Bronchial epithelial cell (primary cell): ENCODE measurements at regions not wholly inside any gene's neighbourhood (a gene's known extent, or its start where the extent isn't known, plus 50 kb on each side); places are given as distances from the start of the nearest gene placed in this dataset.

Source experiments
- DNase-seq: peaks from one replicate; pipeline ENCODE4 v3.0.0-alpha.2; 2010; ENCODE audit warnings: low read depth
- FAIRE-seq: peaks from 2 replicates; lab custom pipeline; 2011; peaks lifted over from hg19 to GRCh38; lab: Jason Lieb, UNC
- H3K27me3 ChIP-seq: 2 replicates; pipeline ENCODE4 v1.5.1; 2011; ENCODE audit warnings: low read length; ENCODE audit not compliant: control insufficient read depth, insufficient read depth
- H3K36me3 ChIP-seq: 2 replicates; pipeline ENCODE4 v1.5.1; 2011; ENCODE audit warnings: low read length; ENCODE audit not compliant: control insufficient read depth, insufficient read depth
- H3K4me3 ChIP-seq: 2 replicates; pipeline ENCODE4 v1.5.1; 2011; ENCODE audit warnings: mild to moderate bottlenecking, low read depth, low read length, control low read depth
- CTCF ChIP-seq: IDR thresholded peaks from 2 replicates; pipeline ENCODE4 v1.5.1; 2011; ENCODE audit warnings: mild to moderate bottlenecking, moderate library complexity, low read length, control low read depth, inconsistent platforms; ENCODE audit not compliant: insufficient read depth, severe bottlenecking

DNA sequence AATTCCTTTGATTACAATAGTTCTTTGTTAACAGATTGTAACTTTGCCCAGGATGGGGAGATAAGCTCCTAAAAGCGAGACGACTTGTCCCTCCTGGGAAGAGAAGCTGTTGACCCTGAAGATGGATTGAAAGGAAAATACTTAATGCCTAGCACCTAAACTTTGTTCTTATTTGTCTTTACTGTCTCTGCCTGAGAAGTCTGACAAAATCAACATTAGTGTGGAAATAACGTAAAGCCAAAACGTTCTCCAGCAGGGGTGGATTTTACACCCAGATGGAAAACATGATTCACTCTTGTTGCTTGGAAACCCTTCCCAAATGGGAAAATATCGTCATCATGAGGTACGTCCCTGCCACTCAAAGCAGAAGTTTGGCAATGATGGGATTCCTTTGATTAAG is 450.1 kb downstream of the SLC4A3 start:
- Histone ChIP-seq H3K27me3 (peaks cover 6% of the 10 kb centered on the region), H3K4me3 (no peak overlapping the region), H3K36me3 (no peaks in the 10 kb centered on the region)
- TF ChIP-seq CTCF = no peak
- DNase-seq = peak; percentile 56
- no peak for FAIRE-seq

DNA sequence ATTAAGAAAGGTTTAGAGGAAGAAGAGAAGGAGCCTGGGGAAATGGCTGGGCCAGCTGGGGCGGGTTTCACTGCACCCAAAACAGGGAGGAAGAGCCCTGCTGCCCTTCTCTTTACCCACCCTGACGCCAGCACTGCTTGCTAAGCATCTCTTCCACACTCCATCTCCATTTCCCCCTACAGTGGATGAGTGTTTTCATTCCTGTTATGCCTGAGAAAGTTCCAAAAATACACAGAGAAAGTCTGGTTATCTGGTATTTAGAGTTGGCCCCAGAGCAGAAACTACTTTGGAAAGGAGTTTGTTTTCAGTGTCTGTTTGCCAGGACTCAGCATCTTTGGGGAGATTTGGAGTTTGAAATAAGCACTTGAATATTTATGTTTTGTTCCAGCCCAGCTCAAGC is 451.0 kb downstream of the SLC4A3 start:
- no peak overlapping the region for H3K4me3 ChIP-seq
- DNase-seq (no peak), FAIRE-seq (no peak)
- H3K36me3 ChIP-seq = no peaks in the 10 kb centered on the region
- peaks cover 6% of the 10 kb centered on the region for H3K27me3 ChIP-seq
- TF ChIP-seq CTCF = no peak

DNA sequence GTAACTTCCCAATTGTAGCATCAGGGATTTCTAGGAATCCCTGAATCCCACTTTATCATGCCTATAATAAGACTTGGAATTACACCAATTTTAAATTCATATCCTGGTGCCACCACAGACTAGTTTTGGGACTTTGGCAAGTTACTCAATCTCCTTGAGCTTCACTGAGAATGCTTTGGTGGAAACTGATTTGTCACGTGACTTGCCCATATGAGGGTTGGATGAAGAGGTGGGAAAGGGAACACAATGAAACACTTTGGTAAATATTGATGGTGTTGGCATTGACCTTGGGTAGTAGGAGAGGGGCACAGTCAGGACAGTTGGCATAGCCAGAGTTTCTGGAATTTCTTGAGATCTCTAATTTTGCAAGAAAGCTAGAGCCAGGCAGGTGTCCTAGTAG is 452.2 kb downstream of the SLC4A3 start:
- Histone ChIP-seq H3K27me3 (peaks cover 8% of the 10 kb centered on the region), H3K4me3 (no peak overlapping the region), H3K36me3 (no peaks in the 10 kb centered on the region)
- FAIRE-seq (no peak), DNase-seq (no peak)
- TF ChIP-seq CTCF = no peak

- H3K27me3 ChIP-seq = peaks cover 8% of the 10 kb centered on the region
- TF ChIP-seq CTCF = no peak
- DNase-seq (no peak), FAIRE-seq (no peak)
- H3K36me3 ChIP-seq = no peaks in the 10 kb centered on the region
- H3K4me3 ChIP-seq = no peak overlapping the region
Observed at GRCh38 chr2:220081171-220081570, 453.7 kb downstream of the SLC4A3 start.

GRCh38 chr2:220090050-220090449 is 462.6 kb downstream of the SLC4A3 start:
- Histone ChIP-seq H3K36me3 (no peaks in the 10 kb centered on the region), H3K27me3 (no peaks in the 10 kb centered on the region), H3K4me3 (no peak overlapping the region)
- DNase-seq = peak; percentile 39
- no peak for TF ChIP-seq CTCF
- FAIRE-seq = no peak

- H3K36me3 ChIP-seq = no peaks in the 10 kb centered on the region
- no peak for TF ChIP-seq CTCF
- no peak overlapping the region for H3K4me3 ChIP-seq
- DNase-seq (no peak), FAIRE-seq (no peak)
- no peaks in the 10 kb centered on the region for H3K27me3 ChIP-seq
Observed at GRCh38 chr2:220096406-220096805, 469.0 kb downstream of the SLC4A3 start.
